Breast epithelium (tissue), 3 donors: ENCODE measurements at regions not wholly inside any gene's neighbourhood (a gene's known extent, or its start where the extent isn't known, plus 50 kb on each side); places are given as distances from the start of the nearest gene placed in this dataset.

Experiments used
- CTCF ChIP-seq, 3 donors: fragments of 450-650 bp; IDR thresholded peaks; one replicate each; pipeline ENCODE4 v1.5.1; 2016 to 2017; ENCODE audit warnings: antibody characterized with exemption in 3 of 3, mild to moderate bottlenecking in 3 of 3, moderate library complexity in 3 of 3
- POLR2A ChIP-seq: fragments of 450-650 bp; IDR thresholded peaks from one replicate; pipeline ENCODE4 v1.6.1; 2016; ENCODE audit warnings: antibody characterized with exemption, mild to moderate bottlenecking, moderate library complexity
- POLR2AphosphoS5 ChIP-seq, 3 donors: sonication (generic); formaldehyde crosslinking; IDR thresholded peaks; one replicate each; pipeline ENCODE4 v1.6.1; 2017; ENCODE audit warnings: antibody characterized with exemption in 3 of 3

- TF ChIP-seq CTCF (IDR thresholded peaks at IDR 0.05) (no peak), POLR2AphosphoS5 (IDR thresholded peaks at IDR 0.05) (no peak), POLR2A (no peak)
These were observed 522.8 kb upstream of the RAB6C start for GRCh38 chr2:129456691-129457090.
